ENCODE measurements at regions not wholly inside any gene's neighbourhood (a gene's known extent, or its start where the extent isn't known, plus 50 kb on each side); places are given as distances from the start of the nearest gene placed in this dataset.

DNA sequence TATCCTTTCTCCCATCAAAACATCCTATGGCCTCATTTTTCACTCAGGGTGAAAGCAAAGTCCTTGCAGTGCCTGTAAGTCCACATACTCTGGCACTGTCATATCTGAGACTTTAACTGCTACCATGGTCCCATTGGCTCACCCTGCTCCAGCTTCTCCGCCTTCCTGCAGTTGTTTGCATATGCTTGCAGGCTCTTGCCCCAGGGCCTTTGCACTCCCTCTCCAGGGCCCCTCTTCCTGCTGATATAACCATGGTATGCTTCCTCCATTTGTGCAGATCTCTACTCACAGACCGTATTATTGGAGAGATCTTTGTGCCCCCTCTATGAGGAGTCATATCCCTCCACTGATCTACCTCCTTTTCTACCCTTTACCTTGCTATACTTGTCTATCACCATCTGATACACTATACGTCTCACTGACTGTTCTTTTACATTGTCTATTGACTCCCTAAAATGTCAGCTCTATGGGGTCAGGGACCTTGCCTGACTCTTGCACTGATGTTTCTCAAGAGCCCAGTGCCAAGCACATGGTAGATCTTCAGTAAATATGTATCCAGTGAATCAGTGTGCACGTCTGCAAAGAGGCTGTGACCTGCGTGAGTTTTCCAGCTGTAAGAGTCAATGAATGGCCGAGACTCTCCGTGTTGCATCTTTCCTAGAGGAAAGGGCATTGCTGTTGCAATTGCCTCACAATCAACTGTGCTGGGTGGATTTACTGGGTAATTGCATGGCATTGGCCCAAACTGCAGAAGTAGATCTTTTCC lies 81.7 kb upstream of the CPEB4 start:
- intact Hi-C loops (cut with micrococcal nuclease): no loop called here
- H3K4me1 Mint-ChIP-seq (ENCODE audit: insufficient read depth, unreplicated experiment): peaks cover 24% of the 10 kb centered on the region
- DNase-seq (ENCODE audit: unreplicated experiment): no peak
- H3K4me3 Mint-ChIP-seq (ENCODE audit: unreplicated experiment): no peak overlapping the region
- H3K9me3 Mint-ChIP-seq (ENCODE audit: unreplicated experiment): peaks cover 15% of the 10 kb centered on the region
- no peaks in the 10 kb centered on the region for H3K36me3 Mint-ChIP-seq (ENCODE audit: insufficient read depth, unreplicated experiment)
- TF ChIP-seq, protein P1, sequence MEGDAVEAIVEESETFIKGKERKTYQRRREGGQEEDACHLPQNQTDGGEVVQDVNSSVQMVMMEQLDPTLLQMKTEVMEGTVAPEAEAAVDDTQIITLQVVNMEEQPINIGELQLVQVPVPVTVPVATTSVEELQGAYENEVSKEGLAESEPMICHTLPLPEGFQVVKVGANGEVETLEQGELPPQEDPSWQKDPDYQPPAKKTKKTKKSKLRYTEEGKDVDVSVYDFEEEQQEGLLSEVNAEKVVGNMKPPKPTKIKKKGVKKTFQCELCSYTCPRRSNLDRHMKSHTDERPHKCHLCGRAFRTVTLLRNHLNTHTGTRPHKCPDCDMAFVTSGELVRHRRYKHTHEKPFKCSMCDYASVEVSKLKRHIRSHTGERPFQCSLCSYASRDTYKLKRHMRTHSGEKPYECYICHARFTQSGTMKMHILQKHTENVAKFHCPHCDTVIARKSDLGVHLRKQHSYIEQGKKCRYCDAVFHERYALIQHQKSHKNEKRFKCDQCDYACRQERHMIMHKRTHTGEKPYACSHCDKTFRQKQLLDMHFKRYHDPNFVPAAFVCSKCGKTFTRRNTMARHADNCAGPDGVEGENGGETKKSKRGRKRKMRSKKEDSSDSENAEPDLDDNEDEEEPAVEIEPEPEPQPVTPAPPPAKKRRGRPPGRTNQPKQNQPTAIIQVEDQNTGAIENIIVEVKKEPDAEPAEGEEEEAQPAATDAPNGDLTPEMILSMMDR (IDR thresholded peaks at IDR 0.05; ENCODE audit: unreplicated experiment): no peak
- CTCF ChIA-PET: interaction anchor here (0.6 to 1.3 kb wide), 2 partner anchors 27 to 905 kb away, joined by 3 to 6 read pairs; no protein-coding TSS in a partner anchor
- no TSS peak for BruUV-seq (replicated peaks)
- no peaks in the 10 kb centered on the region for H3K27me3 Mint-ChIP-seq (ENCODE audit: insufficient read depth, unreplicated experiment)
- POLR2A ChIA-PET: interaction anchor here (1.1 to 1.6 kb wide), 3 partner anchors 13 to 70 kb away, joined by 3 to 5 read pairs (median 3); no protein-coding TSS in a partner anchor
- H3K27ac Mint-ChIP-seq (ENCODE audit: low read depth, unreplicated experiment): no peak overlapping the region

DNA sequence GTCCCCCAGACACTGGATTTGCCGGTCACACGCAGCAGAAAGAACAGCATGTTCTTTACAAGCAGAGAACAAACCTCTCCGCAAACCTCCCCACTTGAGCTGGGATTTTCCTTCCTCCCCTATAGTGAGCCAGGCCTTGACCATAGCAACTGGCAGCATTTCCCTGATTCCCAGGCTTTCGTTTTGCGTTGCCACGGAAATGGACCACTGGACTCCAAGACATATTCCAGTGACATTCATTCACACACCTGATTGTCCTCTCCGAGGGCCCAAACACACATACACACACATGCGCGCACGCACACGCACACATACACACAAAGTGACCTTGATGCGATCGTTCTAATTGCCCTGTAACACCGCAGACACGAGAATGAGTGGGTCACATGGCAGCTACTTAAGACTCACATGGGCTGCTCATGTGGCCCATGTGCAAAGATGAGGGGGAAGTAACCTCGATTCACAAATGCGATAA lies 80.9 kb upstream of the CPEB4 start:
- no TSS peak for BruUV-seq (replicated peaks)
- POLR2A ChIA-PET: interaction anchor here (1.1 to 2.0 kb wide), 2 partner anchors 13 to 17 kb away, joined by 3 to 6 read pairs; no protein-coding TSS in a partner anchor

DNA sequence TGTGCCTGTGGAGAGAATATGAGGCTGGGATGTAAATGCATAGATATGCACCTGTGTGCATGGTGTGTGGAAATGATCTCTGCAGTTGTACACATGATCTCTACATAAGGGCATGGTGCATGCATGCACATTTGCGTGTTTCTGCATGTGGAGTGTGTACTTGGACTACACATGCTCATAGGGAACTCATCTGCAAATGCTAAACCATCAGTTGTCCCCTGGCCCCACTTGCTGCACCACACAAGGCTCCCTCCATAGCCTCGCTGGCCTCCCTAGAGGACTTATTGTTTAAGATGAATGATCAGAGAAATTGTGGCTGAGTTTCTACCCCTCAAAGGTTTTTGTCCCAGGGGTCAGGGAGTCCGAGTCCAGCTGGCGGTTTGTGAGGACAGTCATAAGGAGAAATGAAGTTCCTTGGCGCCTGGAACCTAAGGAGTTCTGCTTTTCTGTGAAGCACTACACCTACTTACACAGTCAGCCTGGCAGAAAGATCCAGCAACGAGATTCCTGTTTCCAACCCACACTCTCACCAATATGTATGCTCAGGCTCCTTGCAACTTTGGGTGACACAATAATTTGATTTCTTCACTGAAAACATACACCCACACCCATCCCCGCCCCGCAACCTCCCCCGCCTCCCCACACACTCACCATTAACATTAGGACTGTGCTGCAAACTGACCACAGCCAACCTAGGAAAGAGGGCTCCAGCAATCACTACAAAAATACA lies 79.9 kb upstream of the CPEB4 start:
- H3K27ac Mint-ChIP-seq (ENCODE audit: low read depth, unreplicated experiment): no peak overlapping the region
- no TSS peak for BruUV-seq (replicated peaks)
- H3K36me3 Mint-ChIP-seq (ENCODE audit: insufficient read depth, unreplicated experiment): no peaks in the 10 kb centered on the region
- no peak overlapping the region for H3K4me3 Mint-ChIP-seq (ENCODE audit: unreplicated experiment)
- peak; percentile 61 for DNase-seq (ENCODE audit: unreplicated experiment)
- H3K27me3 Mint-ChIP-seq (ENCODE audit: insufficient read depth, unreplicated experiment): no peaks in the 10 kb centered on the region
- peaks cover 21% of the 10 kb centered on the region for H3K9me3 Mint-ChIP-seq (ENCODE audit: unreplicated experiment)
- TF ChIP-seq, protein P1 (IDR thresholded peaks at IDR 0.05; ENCODE audit: unreplicated experiment): no peak
- H3K4me1 Mint-ChIP-seq (ENCODE audit: insufficient read depth, unreplicated experiment): peaks cover 19% of the 10 kb centered on the region
- intact Hi-C loops (cut with micrococcal nuclease): no loop called here
- ChIA-PET CTCF (no interaction called here), POLR2A (interaction anchor here (0.6 to 2.0 kb wide), 4 partner anchors 9 to 171 kb away, joined by 3 to 6 read pairs (median 4); no protein-coding TSS in a partner anchor)

More for the DNA sequence above, 80.9 kb upstream of the CPEB4 start:
- DNase-seq (ENCODE audit: unreplicated experiment): no peak
- Mint-ChIP-seq H3K27ac (ENCODE audit: low read depth, unreplicated experiment) (no peak overlapping the region), H3K36me3 (ENCODE audit: insufficient read depth, unreplicated experiment) (no peaks in the 10 kb centered on the region), H3K4me1 (ENCODE audit: insufficient read depth, unreplicated experiment) (peaks cover 22% of the 10 kb centered on the region), H3K9me3 (ENCODE audit: unreplicated experiment) (peaks cover 21% of the 10 kb centered on the region), H3K27me3 (ENCODE audit: insufficient read depth, unreplicated experiment) (no peaks in the 10 kb centered on the region), H3K4me3 (ENCODE audit: unreplicated experiment) (no peak overlapping the region)
- TF ChIP-seq, protein P1 (IDR thresholded peaks at IDR 0.05; ENCODE audit: unreplicated experiment): no peak
- CTCF ChIA-PET: no interaction called here
- intact Hi-C loops (cut with micrococcal nuclease): no loop called here

DNA sequence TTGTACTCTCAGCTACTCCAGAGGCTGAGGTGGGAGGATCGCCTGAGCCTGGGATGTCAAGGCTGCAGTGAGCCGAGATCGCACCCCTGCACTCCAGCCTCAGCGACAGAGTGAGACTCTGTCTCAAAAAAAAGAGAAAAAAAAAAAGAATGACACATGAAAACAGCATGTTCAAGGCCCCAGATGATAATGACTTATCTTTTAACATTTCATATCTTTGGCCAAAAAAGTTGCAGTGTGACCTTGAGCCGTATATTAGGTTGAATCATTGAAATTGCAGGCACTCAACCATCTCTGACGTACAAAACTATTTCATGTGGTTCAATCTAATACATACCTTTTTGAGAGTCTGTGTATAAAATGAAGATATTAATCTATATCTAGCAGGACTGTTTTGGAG lies 79.1 kb upstream of the CPEB4 start:
- intact Hi-C loops (cut with micrococcal nuclease): no loop called here
- Mint-ChIP-seq H3K36me3 (ENCODE audit: insufficient read depth, unreplicated experiment) (no peaks in the 10 kb centered on the region), H3K4me1 (ENCODE audit: insufficient read depth, unreplicated experiment) (peaks cover 23% of the 10 kb centered on the region), H3K9me3 (ENCODE audit: unreplicated experiment) (peaks cover 21% of the 10 kb centered on the region), H3K27me3 (ENCODE audit: insufficient read depth, unreplicated experiment) (no peaks in the 10 kb centered on the region), H3K27ac (ENCODE audit: low read depth, unreplicated experiment) (no peak overlapping the region), H3K4me3 (ENCODE audit: unreplicated experiment) (no peak overlapping the region)
- ChIA-PET POLR2A (interaction anchor here (0.8 to 2.0 kb wide), 8 partner anchors 10 to 1009 kb away, joined by 3 to 6 read pairs (median 4); no protein-coding TSS in a partner anchor), CTCF (interaction anchor here (0.6 to 0.7 kb wide), 3 partner anchors 64 to 176 kb away, joined by 3 to 5 read pairs (median 3); no protein-coding TSS in a partner anchor)
- no TSS peak for BruUV-seq (replicated peaks)
- TF ChIP-seq, protein P1 (IDR thresholded peaks at IDR 0.05; ENCODE audit: unreplicated experiment): no peak
- no peak for DNase-seq (ENCODE audit: unreplicated experiment)
